GM18861 (cell line): ENCODE measurements at regions not wholly inside any gene's neighbourhood (a gene's known extent, or its start where the extent isn't known, plus 50 kb on each side); places are given as distances from the start of the nearest gene placed in this dataset.

Experiments
- ATAC-seq: cut with Tn5 transposase; IDR thresholded peaks from one replicate; pipeline ENCODE4 v1.9.1; 2021; ENCODE audit not compliant: unreplicated experiment

- no peak for ATAC-seq
These were observed 154.0 kb upstream of the AFDN start for GRCh38 chr6:167672738-167673137.

GRCh38 chr6:167673946-167674345 lies 152.8 kb upstream of the AFDN start:
- ATAC-seq, result no peak

- ATAC-seq, result no peak
These were observed 152.2 kb upstream of the AFDN start for GRCh38 chr6:167674486-167674885.

GRCh38 chr6:167676000-167676665 lies 150.6 kb upstream of the AFDN start:
- ATAC-seq, result no peak

DNA sequence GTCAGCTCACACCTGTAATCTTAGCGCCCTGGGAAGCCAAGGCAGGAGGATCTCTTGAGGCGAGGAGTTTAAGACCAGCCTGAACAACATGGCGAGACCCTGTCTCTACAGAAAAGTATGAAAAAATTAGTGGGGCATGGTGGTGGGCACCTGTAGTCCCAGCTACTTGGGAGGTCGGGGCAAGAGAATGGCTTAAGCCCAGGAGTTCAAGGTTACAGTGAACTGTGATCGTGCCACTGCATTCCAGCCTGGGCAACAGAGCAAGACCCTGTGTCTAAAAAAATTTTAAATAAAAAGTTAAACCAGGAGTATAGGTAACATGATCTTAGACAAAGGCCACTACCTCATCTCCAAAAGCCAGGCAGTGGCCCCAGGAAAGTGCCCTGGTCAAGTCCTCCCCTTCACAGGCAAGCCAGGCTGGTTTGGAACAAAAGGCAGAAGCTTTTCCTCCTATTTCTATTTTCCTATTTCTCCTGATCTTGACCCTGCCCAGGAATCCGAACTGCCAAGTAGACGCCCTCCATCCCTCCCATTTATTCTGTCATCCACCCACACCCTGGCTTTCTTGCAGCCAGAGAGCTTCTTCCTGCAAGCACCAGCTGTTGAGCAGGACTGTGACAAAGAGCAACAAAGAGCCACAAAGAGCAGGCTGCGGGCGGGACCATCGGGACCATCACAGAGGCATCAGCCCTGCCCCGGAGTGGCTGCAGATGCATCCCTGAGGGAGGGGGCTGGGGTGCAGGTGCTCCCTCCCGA lies 149.9 kb upstream of the AFDN start:
- ATAC-seq, result no peak

DNA sequence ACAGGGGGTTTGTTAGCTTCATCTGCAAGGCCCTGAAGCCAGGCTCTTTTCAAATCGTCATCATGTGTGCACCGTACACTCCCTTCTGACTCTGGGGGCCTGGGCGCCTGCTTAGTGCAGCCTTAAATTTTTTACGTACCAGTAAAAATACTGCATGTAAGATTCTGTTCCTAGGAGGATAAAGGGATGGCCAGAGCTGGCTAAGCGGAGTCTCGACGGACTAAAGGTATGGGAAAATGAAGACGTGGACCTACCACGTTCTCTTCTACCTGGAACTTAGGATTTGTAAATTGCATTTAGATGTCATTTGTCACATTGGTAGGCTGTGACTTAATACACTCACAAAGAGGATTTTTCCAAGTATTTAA lies 149.3 kb upstream of the AFDN start:
- ATAC-seq, result no peak

DNA sequence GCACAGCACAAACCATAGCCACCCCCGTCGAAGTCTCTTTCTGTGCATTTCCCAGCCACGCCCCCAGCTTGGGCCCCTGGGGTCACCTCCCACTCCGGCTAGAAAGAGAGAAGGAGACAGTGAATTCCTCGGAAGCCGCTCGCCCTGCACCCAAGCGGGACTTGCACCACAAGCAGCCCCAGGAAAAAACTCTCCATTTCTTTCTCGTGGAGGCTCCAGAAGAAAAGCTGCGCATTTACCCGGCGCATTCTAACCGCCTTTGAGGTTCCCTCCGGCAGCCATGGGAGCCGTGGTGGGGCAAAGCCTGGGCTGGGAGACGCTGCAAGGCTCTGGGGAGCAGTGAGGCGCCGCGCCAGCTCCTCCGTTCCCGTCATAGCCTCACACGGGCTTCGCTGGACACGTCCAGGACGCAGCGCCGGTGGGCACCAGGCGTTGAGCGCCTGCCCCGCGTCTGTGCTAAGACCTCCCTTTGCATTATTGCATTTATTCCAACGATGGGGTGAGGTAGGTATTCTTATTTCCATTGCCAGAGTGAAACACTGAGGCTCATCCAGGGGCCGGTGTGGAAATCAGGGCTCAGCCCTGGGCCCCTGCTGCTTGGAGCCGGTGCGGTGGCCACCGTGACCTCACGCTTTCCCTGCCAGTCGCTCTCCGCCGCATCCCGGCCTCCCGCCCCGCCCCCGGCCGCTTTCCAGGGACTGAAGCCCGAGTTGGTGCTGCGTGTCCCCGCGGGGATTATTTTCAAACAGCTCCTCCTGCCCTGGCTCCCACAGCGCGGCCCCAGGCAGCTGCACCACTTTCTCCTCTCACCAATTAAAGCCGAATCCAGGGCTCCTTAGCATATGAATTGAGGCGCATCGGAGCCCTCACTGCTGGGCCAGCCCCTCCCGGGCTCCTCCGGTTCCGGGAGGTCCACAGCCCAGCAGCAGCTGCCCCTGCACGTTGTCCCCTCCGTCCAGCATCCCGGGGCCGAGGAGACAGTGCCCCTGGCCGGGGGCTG lies 148.3 kb upstream of the AFDN start:
- no peak for ATAC-seq

DNA sequence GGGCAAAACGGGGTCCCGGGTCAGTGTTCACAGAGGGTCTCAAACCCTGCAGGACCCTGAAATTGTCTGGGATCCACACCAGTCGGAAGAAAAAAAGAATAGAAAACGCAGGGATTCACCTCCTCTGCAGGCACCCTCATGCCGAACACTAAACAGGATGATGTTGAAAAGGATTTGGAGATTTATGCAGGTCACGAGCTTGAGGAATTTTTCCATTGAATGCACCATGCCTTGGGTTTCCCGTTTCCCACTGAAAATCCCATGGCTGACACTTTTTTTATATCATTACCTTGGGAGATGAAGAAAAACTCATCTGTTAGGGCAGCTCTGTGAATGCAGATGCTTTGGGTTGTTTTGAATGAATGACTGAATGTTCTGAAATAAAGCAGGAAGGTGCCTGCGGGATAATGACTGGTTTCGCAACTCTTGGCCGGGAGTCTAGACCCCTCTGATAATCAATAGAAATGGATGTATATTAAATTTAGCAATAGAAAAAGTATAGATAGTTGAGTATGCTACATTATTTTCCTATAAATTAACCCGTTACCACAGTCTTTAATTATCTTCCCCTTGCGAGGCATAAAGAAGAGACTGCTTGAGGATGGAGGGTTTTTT lies 147.5 kb upstream of the AFDN start:
- ATAC-seq, result no peak

DNA sequence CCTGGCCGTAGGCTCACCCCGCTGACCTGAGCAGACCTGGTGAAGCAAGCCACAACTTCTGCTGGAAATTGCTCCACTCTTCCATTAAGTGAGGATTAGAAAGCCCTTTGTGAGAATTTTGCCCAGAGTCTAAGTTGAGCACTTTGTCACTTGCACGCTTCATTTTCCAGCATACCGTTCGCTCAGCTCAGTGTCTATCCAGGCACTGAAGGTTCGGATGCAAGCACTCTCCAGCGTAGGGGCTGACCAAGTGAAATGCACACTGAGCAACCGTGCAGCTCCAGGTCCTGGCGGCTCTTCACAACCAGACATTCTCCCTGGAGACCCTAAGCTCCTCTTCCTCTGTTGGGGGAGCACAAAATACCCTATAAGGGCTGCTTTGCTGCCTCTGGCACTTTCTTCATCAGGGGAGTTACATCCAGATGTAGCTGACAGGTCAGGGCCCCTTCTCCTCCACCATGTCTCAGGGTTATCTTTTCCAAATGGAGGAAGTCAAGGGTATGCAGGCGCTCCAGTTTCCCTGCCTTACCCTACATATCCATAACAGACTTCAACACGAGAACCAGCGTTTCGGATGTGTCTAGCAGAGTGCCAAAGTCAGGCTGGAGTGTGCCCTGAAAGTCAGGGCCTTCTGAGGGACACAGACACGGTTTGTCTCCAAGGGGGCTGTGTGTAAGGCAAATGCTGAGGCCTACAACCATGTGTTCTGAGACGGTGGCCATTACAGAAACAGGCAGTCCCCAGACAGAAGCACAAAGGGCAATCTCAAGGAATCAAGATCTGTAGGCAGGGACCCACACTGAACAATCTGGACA lies 146.7 kb upstream of the AFDN start:
- ATAC-seq, result no peak

GRCh38 chr6:167680605-167681149 lies 146.0 kb upstream of the AFDN start:
- ATAC-seq, result no peak

GRCh38 chr6:167682125-167682524 lies 144.6 kb upstream of the AFDN start:
- ATAC-seq, result no peak

DNA sequence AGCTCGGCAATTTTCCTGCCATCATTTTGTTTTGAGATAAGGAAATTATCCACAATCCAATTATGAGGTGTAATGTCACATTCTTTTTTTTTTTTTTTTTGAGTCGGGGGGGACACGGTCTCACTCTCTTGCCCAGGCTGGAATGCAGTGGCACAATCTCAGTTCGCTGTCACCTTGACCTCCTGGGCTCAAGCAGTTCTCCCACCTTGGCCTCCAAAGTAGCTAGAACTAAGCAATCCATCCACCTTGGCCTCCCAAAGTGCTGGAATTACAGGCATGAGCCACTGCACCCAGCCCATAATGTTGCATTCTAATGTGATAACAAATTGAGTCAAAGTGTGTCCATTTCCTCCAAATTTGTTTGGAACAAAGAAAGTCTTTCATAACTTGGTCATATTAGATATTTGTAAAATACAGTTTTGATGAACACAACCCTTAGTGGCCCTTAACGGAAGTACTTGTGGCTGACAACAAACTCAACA lies 144.1 kb upstream of the AFDN start:
- no peak for ATAC-seq

- ATAC-seq, result no peak
These were observed 143.5 kb upstream of the AFDN start for GRCh38 chr6:167683028-167683862.

- ATAC-seq, result no peak
These were observed 142.2 kb upstream of the AFDN start for GRCh38 chr6:167684276-167685104.

GRCh38 chr6:167685654-167686053 lies 141.1 kb upstream of the AFDN start:
- no peak for ATAC-seq

GRCh38 chr6:167686204-167686893 lies 140.4 kb upstream of the AFDN start:
- no peak for ATAC-seq

GRCh38 chr6:167687116-167687725 lies 139.5 kb upstream of the AFDN start:
- ATAC-seq, result no peak
